HG02884 (cell line): ENCODE measurements at regions not wholly inside any gene's neighbourhood (a gene's known extent, or its start where the extent isn't known, plus 50 kb on each side); places are given as distances from the start of the nearest gene placed in this dataset.
A peak's percentile ranks its signal among the peaks of the same experiment; 100 is the strongest.

Source experiments
- ATAC-seq: cut with Tn5 transposase; IDR thresholded peaks from one replicate; pipeline ENCODE4 v1.9.1; 2021; ENCODE audit warnings: mild to moderate bottlenecking, moderate library complexity; ENCODE audit not compliant: unreplicated experiment

- peak; percentile 74 for ATAC-seq
These were observed 429.5 kb downstream of the CCDC85A start for GRCh38 chr2:56613254-56613653.

DNA sequence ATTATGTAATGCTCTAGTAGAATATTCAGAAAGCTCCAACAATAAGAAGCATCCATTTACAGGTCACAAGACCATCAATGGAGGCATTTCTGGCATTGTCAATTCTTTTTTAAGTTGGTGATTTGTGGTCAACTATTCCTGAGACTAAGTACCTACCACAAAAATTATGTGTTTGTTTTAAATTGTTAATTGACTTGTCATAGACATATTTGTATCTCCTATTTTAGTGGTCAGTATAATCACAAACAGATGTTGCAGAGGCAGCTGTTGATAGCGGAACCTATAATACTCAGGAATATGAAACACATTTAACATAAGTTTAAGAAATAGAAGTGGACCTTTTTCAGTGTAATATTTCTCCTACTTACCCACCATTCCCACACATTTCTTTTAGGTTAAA, 430.1 kb downstream of the CCDC85A start:
- no peak for ATAC-seq

- no peak for ATAC-seq
These were observed 432.0 kb downstream of the CCDC85A start for GRCh38 chr2:56615760-56616159.

DNA sequence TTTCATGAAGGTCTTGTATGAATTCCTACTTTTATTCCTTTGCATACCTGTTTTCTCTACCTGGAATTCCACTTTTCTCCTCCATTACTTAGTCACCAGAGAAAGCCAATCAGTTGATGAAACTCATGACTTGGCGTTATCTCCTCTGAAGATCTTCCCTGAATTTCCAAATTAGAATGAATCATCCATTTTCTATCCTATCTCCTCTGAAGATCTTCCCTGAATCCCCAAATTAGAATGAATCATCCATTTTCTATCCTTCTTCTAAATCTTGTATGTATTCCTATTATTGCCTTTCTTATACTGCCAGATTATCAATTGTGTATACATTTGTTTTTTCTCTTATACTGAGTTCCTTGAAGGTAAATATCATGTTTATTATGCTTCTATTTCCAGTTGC, 440.4 kb downstream of the CCDC85A start:
- no peak for ATAC-seq

DNA sequence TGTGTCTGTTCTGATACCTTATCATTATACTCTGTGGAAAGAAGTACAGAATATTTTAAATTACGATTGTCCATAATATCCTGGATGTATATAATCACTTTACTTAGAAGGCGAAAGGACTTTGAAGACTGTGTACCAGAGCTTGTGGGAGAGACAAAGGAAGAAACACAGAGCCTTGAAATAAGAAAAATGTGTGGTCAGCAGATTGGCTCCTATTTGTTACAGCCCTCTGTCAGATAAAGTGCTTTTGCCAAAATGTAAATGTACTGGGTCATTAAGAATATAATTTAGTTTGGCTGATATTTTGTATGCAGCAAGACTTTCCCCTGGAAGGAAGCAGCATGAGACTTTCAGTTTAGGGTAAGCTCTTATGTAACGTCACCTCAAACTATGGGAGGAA, 443.1 kb downstream of the CCDC85A start:
- no peak for ATAC-seq

- no peak for ATAC-seq
These were observed 446.5 kb downstream of the CCDC85A start for GRCh38 chr2:56630286-56630685.

- ATAC-seq = no peak
These were observed 464.2 kb downstream of the CCDC85A start for GRCh38 chr2:56647997-56648396.

DNA sequence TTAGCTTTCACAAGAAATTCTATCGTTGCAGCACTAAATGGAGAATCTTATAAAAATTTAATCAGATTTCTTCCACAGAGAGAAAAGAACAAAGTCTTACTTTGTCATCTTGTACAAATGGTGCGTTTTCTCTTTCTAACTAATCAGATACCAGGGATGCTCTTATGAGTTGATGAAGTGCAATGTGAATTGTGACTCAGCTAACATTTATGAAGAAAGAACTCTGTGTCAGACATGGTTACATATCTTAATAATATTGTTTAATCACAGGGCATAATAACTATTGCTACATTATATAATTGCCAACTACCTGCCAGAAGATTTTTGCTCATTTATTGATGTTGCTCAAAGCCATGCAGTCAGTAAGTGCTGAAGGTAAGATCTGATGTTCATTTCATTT, 465.0 kb downstream of the CCDC85A start:
- no peak for ATAC-seq

DNA sequence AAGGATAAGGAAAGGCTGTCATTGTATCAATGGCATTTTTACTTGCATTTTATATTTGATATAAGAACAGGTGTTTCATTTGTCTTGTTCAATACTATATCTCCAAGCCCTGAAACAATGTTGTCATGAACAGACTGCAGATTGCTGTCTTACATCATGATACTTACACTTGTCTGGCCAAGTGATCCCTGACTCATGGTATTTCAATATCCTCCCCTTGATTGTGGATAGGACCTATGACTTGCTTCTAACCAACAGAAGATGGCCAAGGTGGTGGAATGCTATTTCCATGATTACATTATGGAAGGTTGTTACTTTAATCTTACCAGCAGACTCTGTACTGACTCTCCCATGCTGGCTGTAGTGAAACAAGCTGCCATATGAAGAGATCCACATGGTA, 471.1 kb downstream of the CCDC85A start:
- no peak for ATAC-seq

DNA sequence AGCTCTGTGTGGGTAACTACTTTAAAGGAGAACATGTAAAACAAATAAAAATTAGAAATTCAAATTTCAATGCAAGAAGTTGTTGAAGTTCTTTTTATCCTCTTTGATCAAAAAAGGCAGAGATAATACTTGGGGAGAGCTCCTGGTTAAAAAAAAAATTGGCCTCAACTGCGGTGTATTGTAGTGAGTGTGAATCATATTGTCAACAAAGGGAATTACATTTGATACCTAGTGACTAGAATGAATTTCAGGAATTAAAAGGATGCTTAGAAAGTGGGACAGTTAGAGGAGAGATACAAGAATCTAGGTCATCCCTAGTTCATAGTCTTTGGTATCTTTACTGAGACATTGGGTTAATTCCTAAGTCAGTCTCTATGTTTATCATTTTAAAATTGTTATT, 473.0 kb downstream of the CCDC85A start:
- ATAC-seq = no peak

- ATAC-seq = no peak
These were observed 483.0 kb downstream of the CCDC85A start for GRCh38 chr2:56666777-56667176.

DNA sequence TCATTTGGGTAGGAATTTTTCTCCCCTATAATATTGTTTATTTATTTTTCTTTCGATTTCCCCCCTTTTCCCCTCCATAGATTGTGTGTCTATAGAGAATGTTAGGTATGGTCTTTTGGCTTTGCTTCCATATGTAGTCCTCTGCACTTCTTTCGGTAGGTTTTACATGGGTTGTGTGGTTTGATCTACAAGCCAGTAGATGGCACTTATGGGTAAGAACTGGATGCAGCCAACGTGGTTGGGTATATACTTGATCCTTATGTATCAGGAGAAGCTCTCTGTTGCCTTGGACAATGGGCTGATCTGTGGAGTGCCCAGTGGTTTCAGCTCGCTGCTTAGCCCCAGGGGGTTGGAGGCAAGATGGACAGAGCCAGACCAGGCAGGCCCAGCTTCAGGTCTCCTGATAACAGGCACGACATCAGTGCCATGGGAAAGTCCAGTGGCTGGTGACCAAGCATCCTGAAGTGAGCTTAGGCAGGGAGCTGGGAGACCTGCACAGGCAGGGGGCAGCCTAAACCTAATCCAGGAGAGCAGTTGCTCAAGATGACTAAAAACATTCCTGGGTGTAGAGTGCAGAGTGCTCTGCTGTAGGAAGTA, 488.3 kb downstream of the CCDC85A start:
- no peak for ATAC-seq

DNA sequence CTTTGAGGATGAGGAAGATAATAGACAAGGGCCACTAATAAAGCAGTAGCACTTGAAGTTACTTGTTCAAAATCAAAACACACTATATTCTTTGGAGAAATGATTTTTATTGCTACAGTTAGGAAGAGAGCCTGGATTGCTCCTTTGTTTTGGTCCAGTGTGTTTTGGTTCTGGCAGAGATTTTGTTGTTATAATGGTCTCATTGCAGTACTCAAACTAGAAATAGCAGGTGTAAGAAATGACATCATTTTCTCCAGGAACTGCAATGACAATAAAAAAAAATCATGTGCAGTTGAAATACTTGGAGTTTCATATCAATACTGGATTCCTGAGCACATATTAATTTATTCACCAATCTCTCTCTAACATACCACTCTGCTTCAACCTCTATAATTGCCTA, 490.3 kb downstream of the CCDC85A start:
- ATAC-seq = no peak

DNA sequence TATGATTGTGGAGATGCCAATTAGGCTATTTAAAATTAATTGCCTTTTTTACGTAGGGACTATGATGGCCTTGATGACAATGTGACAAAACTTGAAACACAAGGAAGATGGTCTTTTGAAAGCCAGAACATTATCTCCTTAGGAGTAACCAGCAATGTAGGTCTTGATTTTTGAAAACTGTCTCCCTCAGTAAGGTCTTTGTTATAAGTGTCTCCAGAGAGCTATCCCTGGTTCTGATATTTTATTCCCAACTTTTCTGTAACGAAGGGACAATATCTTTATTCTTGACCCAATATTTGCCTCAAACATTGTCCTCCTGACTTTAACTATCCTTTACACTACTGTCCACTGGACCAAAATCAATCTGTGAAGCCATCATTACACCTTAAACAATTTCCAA, 493.2 kb downstream of the CCDC85A start:
- no peak for ATAC-seq

- no peak for ATAC-seq
These were observed 497.3 kb downstream of the CCDC85A start for GRCh38 chr2:56680971-56681631.

- ATAC-seq = no peak
These were observed 498.0 kb downstream of the CCDC85A start for GRCh38 chr2:56681659-56682396.

DNA sequence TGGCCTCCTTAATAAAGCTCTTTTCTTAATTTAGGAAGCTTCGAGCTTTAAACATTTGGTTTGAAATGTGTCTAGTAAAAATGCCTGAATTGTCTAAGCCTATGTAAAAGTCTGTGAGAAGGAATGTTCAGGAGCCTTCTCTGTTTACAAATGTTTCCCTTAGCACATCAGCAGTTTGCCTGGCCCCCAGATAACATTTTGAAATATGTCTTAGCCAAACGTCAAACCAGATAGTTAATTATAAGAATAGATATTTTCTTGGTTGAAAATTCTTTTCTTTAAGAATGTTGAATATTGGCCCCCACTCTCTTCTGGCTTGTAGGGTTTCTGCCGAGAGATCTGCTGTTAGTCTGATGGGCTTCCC, 498.6 kb downstream of the CCDC85A start:
- ATAC-seq = no peak

DNA sequence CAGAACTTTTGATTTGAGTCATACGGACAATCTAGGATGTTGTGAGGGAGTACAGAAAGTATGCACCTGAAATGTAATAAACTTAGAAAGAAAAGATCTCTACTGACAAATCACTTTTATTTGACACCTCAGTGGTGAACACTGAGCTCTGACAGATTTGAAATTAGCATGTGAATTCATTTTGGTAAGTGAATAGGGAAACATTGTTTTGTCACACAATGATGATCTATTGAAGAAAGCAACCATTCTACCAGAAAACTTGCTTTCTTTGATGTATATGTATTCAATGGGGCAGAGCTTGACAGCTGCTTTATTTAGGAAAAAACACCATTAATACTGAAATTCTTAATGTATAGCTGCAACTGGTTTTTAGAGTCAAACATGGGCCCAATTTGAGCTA, 500.5 kb downstream of the CCDC85A start:
- no peak for ATAC-seq

- ATAC-seq = no peak
These were observed 501.4 kb downstream of the CCDC85A start for GRCh38 chr2:56685205-56685604.

GRCh38 chr2:56687169-56687568, 503.4 kb downstream of the CCDC85A start:
- ATAC-seq = no peak

GRCh38 chr2:56688661-56689060, 504.9 kb downstream of the CCDC85A start:
- no peak for ATAC-seq

GRCh38 chr2:56693501-56693900, 509.7 kb downstream of the CCDC85A start:
- ATAC-seq = no peak
